ENCODE measurements at regions not wholly inside any gene's neighbourhood (a gene's known extent, or its start where the extent isn't known, plus 50 kb on each side); places are given as distances from the start of the nearest gene placed in this dataset.

DNA sequence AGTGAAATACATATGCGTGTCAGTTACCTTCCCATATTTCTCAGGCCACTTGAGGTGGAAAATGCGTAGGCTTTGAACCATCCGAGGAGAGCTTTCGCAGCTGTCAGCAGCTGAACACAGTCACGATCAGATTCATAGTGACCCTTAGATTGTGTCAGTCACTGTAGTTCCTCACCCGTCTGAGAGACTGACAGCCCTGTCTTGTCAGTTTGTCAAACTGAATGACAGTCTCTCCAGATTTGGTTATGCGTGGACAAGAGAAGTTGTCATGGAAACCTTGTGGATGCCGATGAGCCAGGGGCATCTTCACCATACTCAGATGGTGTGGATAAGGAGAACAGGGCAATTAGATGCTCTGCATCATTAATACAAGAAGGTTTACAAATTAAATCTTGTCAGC, 546.3 kb downstream of the TYW1 start:
- ATAC-seq (ENCODE audit: low read depth) (no peak), DNase-seq (no peak)
- Histone ChIP-seq H2BK15ac (ENCODE audit: low read depth, low read length) (no peak overlapping the region), H3K79me1 (ENCODE audit: low read depth in 1 of 2, low read length in 2 of 2) (no peaks in the 10 kb centered on the region), H3K36me3 (ENCODE audit: control insufficient read depth, insufficient read depth, low read length) (no peaks in the 10 kb centered on the region), H2BK120ac (ENCODE audit: low read depth, low read length) (no peak overlapping the region), H3K9me1 (ENCODE audit: insufficient read depth, low read length) (no peaks in the 10 kb centered on the region), H3K9ac (ENCODE audit: low read depth, low read length) (no peak overlapping the region), H3K9me3 (ENCODE audit: control insufficient read depth, insufficient read depth, low read length) (peaks cover 11% of the 10 kb centered on the region), H4K20me1 (ENCODE audit: insufficient read depth, low read length) (no peaks in the 10 kb centered on the region), H2BK5ac (ENCODE audit: low read depth, low read length, poor library complexity, severe bottlenecking) (no peak overlapping the region), H3K18ac (ENCODE audit: low read depth, low read length) (no peak overlapping the region), H4K5ac (ENCODE audit: low read depth, low read length) (no peak overlapping the region), H4K91ac (ENCODE audit: insufficient read depth, low read depth, low read length) (no peak overlapping the region), H3K4me1 (ENCODE audit: control insufficient read depth, insufficient read depth, low read length) (no peaks in the 10 kb centered on the region), H2AK5ac (ENCODE audit: low read depth, low read length) (no peak overlapping the region), H3K14ac (replicated peaks; ENCODE audit: low read depth, low read length) (no peak overlapping the region), H2AFZ (replicated peaks; ENCODE audit: low read length, poor library complexity) (no peak overlapping the region), H3K27me3 (ENCODE audit: control insufficient read depth, insufficient read depth, low read length) (no peaks in the 10 kb centered on the region), H3K23ac (ENCODE audit: low read depth, low read length) (no peak overlapping the region), H3K56ac (ENCODE audit: extremely low read depth, insufficient read depth, low read length) (no peak overlapping the region), H4K8ac (ENCODE audit: low read depth in 2 of 2, low read length in 2 of 2) (no peak overlapping the region), H3K4me3 (ENCODE audit: insufficient read depth, low read depth, low read length) (no peak overlapping the region), H3K4ac (ENCODE audit: low read depth, low read length) (no peak overlapping the region), H2BK20ac (ENCODE audit: low read depth, low read length) (no peak overlapping the region), H3K4me2 (ENCODE audit: low read depth, low read length) (no peak overlapping the region), H3K27ac (ENCODE audit: insufficient read depth, low read length) (no peak overlapping the region), H2AK9ac (replicated peaks; ENCODE audit: low read depth, low read length, poor library complexity) (no peak overlapping the region)
- TF ChIP-seq BHLHE40 (IDR thresholded peaks at IDR 0.05; ENCODE audit: low read depth, low read length) = no peak
- TF ChIP-seq MAZ (IDR thresholded peaks at IDR 0.05; ENCODE audit: borderline replicate concordance, low read depth, low read length) = no peak
- no peak for TF ChIP-seq NFE2L2 (IDR thresholded peaks at IDR 0.05; ENCODE audit: low read depth, low read length)
- TF ChIP-seq, protein P1, sequence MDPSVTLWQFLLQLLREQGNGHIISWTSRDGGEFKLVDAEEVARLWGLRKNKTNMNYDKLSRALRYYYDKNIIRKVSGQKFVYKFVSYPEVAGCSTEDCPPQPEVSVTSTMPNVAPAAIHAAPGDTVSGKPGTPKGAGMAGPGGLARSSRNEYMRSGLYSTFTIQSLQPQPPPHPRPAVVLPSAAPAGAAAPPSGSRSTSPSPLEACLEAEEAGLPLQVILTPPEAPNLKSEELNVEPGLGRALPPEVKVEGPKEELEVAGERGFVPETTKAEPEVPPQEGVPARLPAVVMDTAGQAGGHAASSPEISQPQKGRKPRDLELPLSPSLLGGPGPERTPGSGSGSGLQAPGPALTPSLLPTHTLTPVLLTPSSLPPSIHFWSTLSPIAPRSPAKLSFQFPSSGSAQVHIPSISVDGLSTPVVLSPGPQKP (IDR thresholded peaks at IDR 0.05; ENCODE audit: borderline replicate concordance, low read depth, low read length) = no peak
- TF ChIP-seq POLR2A (IDR thresholded peaks at IDR 0.05; ENCODE audit: low read depth, low read length) = no peak
- no peak for TF ChIP-seq RFX5 (IDR thresholded peaks at IDR 0.05; ENCODE audit: low read depth, low read length)
- TF ChIP-seq CHD1 (IDR thresholded peaks at IDR 0.05; ENCODE audit: low read depth, low read length) = no peak
- no peak for TF ChIP-seq SMC3 (IDR thresholded peaks at IDR 0.05; ENCODE audit: low read depth, low read length)
- no peak for TF ChIP-seq FOS (IDR thresholded peaks at IDR 0.05; ENCODE audit: low read depth, low read length)
- TF ChIP-seq RCOR1 (IDR thresholded peaks at IDR 0.05; ENCODE audit: insufficient replicate concordance, low read length) = no peak
- TF ChIP-seq MXI1 (IDR thresholded peaks at IDR 0.05; ENCODE audit: borderline replicate concordance, low read depth, low read length) = no peak
- no peak for TF ChIP-seq CEBPB (IDR thresholded peaks at IDR 0.05; ENCODE audit: low read depth, low read length)
- no peak for TF ChIP-seq MAFK (IDR thresholded peaks at IDR 0.05; ENCODE audit: low read depth, low read length)
- TF ChIP-seq, protein P2, sequence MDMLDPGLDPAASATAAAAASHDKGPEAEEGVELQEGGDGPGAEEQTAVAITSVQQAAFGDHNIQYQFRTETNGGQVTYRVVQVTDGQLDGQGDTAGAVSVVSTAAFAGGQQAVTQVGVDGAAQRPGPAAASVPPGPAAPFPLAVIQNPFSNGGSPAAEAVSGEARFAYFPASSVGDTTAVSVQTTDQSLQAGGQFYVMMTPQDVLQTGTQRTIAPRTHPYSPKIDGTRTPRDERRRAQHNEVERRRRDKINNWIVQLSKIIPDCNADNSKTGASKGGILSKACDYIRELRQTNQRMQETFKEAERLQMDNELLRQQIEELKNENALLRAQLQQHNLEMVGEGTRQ (IDR thresholded peaks at IDR 0.05; ENCODE audit: low read depth, low read length) = no peak
- TF ChIP-seq RAD21 (IDR thresholded peaks at IDR 0.05; ENCODE audit: low read length) = no peak
- in situ Hi-C loops (cut with MboI; ENCODE audit: low sequenced_read_pairs) = no loop called here
- intact Hi-C loops (cut with micrococcal nuclease) = no loop called here
- CTCF ChIA-PET = interaction anchor here (0.6 kb wide), 1 partner anchor 1961 kb away, joined by 3 read pairs; no protein-coding TSS in a partner anchor
- no TSS peak for BruUV-seq (replicated peaks)
- POLR2A ChIA-PET (ENCODE audit: unreplicated experiment) = no interaction called here
- 64% methylated on average over 5 of the region's 8 CpGs; no CpG with 5 or more reads in 1 of the 2 experiments for WGBS, 2 experiments (ENCODE audit: extremely low coverage in 2 of 2, insufficient read length in 1 of 2)
- dilution Hi-C loops (cut with HindIII; ENCODE audit: low sequenced_read_pairs, unreplicated experiment) = no loop called here

All from IMR-90 (cell line).